Stimulated activated CD4-positive, alpha-beta T cell treated with anti-CD3 and anti-CD28 coated beads, Interleukin-4, amount 100 ng/mL, for 24 hours (primary cell): ENCODE measurements at regions not wholly inside any gene's neighbourhood (a gene's known extent, or its start where the extent isn't known, plus 50 kb on each side); places are given as distances from the start of the nearest gene placed in this dataset.
"Not testable (repeated sequence)": the region's sequence is repeated elsewhere in the genome, so short reads cannot be mapped to it uniquely, and the experiment has no call there.

Experiments
- DNase-seq: peaks from one replicate; pipeline ENCODE4 v3.0.0-alpha.2; 2020

- no peak for DNase-seq
These were observed 178.6 kb downstream of the ZNF674 start for GRCh38 chrX:46366381-46367207.

GRCh38 chrX:46354481-46354880 is 190.7 kb downstream of the ZNF674 start:
- no peak for DNase-seq

- DNase-seq, result no peak
These were observed 203.4 kb downstream of the ZNF674 start for GRCh38 chrX:46341767-46342322.

- DNase-seq, result no peak
These were observed 204.5 kb downstream of the ZNF674 start for GRCh38 chrX:46340696-46341095.

- DNase-seq, result no peak
These were observed 211.7 kb downstream of the ZNF674 start for GRCh38 chrX:46333550-46333949.

- no peak for DNase-seq
These were observed 214.2 kb downstream of the ZNF674 start for GRCh38 chrX:46330981-46331380.

- DNase-seq, result no peak
These were observed 214.7 kb downstream of the ZNF674 start for GRCh38 chrX:46330513-46330912.

GRCh38 chrX:46328133-46328532 is 217.1 kb downstream of the ZNF674 start:
- DNase-seq, result no peak

- no peak for DNase-seq
These were observed 217.6 kb downstream of the ZNF674 start for GRCh38 chrX:46327566-46328115.

GRCh38 chrX:46326161-46326560 is 219.1 kb downstream of the ZNF674 start:
- DNase-seq, result no peak

- DNase-seq, result peak; percentile 67
These were observed 219.8 kb downstream of the ZNF674 start for GRCh38 chrX:46325312-46325877.

- no peak for DNase-seq
These were observed 221.1 kb downstream of the ZNF674 start for GRCh38 chrX:46324166-46324565.

GRCh38 chrX:46322929-46323328 is 222.3 kb downstream of the ZNF674 start:
- DNase-seq, result not testable (repeated sequence)

- no peak for DNase-seq
These were observed 223.5 kb downstream of the ZNF674 start for GRCh38 chrX:46321676-46322075.

- DNase-seq, result no peak
These were observed 225.5 kb downstream of the ZNF674 start for GRCh38 chrX:46319750-46320149.

- no peak for DNase-seq
These were observed 226.7 kb downstream of the ZNF674 start for GRCh38 chrX:46318551-46318950.

- no peak for DNase-seq
These were observed 228.1 kb downstream of the ZNF674 start for GRCh38 chrX:46317163-46317562.

GRCh38 chrX:46311581-46312120 is 233.6 kb downstream of the ZNF674 start:
- DNase-seq, result no peak

GRCh38 chrX:46310815-46311497 is 234.3 kb downstream of the ZNF674 start:
- no peak for DNase-seq

- DNase-seq, result no peak
These were observed 237.1 kb downstream of the ZNF674 start for GRCh38 chrX:46308110-46308509.

GRCh38 chrX:46306103-46306502 is 239.1 kb downstream of the ZNF674 start:
- DNase-seq, result no peak

GRCh38 chrX:46305431-46305830 is 239.8 kb downstream of the ZNF674 start:
- no peak for DNase-seq

- DNase-seq, result no peak
These were observed 243.3 kb downstream of the ZNF674 start for GRCh38 chrX:46301903-46302302.
